ENCODE measurements at regions not wholly inside any gene's neighbourhood (a gene's known extent, or its start where the extent isn't known, plus 50 kb on each side); places are given as distances from the start of the nearest gene placed in this dataset.

GRCh38 chr9:78788101-78788500, 491.2 kb downstream of the PSAT1 start:
- FAIRE-seq (no peak), ATAC-seq (no peak), DNase-seq (ENCODE audit: low read depth in 1 of 2, low spot score in 1 of 2) (no peak)
- TF ChIP-seq ZFP36 (IDR thresholded peaks at IDR 0.05; ENCODE audit: borderline replicate concordance, partially characterized antibody) (no peak), KDM1A (IDR thresholded peaks at IDR 0.05; ENCODE audit: low read depth) (no peak), EHF (CRISPR knock-in tag; IDR thresholded peaks at IDR 0.05) (no peak), NR3C1 (IDR thresholded peaks at IDR 0.05) (no peak), HMGXB4 (CRISPR knock-in tag; IDR thresholded peaks at IDR 0.05; ENCODE audit: borderline replicate concordance) (no peak), SREBF2 (IDR thresholded peaks at IDR 0.05) (no peak), EHMT2 (IDR thresholded peaks at IDR 0.05; ENCODE audit: low read depth) (no peak)
- Histone ChIP-seq H3K27ac (no peak overlapping the region), H3K4me3 (no peak overlapping the region), H3K9me3 (0 out of 3 replicates have a peak, but pooled peaks cover 5% of the 10 kb centered on the region), H3K4me1 (0 out of 3 replicates have a peak, but pooled peaks cover 9% of the 10 kb centered on the region), H3K4me2 (no peak overlapping the region)
- ChIA-PET POLR2A (no interaction called here), CTCF (interaction anchor here (0.7 kb wide), 1 partner anchor 18 kb away, joined by 6 read pairs; no protein-coding TSS in a partner anchor)

- ATAC-seq (no peak), DNase-seq (ENCODE audit: low read depth in 1 of 2, low spot score in 1 of 2) (no peak), FAIRE-seq (no peak)
- Histone ChIP-seq H3K4me3 (no peak overlapping the region), H3K27ac (no peak overlapping the region), H3K9me3 (0 out of 3 replicates have a peak, but pooled peaks cover 5% of the 10 kb centered on the region), H3K4me1 (0 out of 3 replicates have a peak, but pooled peaks cover 3% of the 10 kb centered on the region), H3K4me2 (no peak overlapping the region)
- 88% methylated on average over 2 of the region's 2 CpGs for WGBS (ENCODE audit: missing lambda C conversion rate)
- CTCF ChIA-PET: interaction anchor here (1.1 kb wide), 1 partner anchor 352 kb away, joined by 3 read pairs; no protein-coding TSS in a partner anchor
- TF ChIP-seq CEBPB (IDR thresholded peaks at IDR 0.05): 0 out of 4 replicates have a peak, but pooled peaks of 1 of the 2 experiments have one; percentile 20
- TF ChIP-seq REST (IDR thresholded peaks at IDR 0.05): no peak
- POLR2A ChIA-PET: no interaction called here
These were observed 494.9 kb downstream of the PSAT1 start for GRCh38 chr9:78791779-78792178.

GRCh38 chr9:78792745-78793144, 495.8 kb downstream of the PSAT1 start:
- FAIRE-seq (no peak), DNase-seq (ENCODE audit: low read depth in 1 of 2, low spot score in 1 of 2) (no peak), ATAC-seq (no peak)
- Histone ChIP-seq H3K27ac (no peak overlapping the region), H3K4me2 (no peak overlapping the region), H3K4me3 (no peak overlapping the region), H3K9me3 (0 out of 3 replicates have a peak, but pooled peaks cover 5% of the 10 kb centered on the region), H3K4me1 (no peaks in the 10 kb centered on the region)
- 51% methylated on average over 3 of the region's 3 CpGs for WGBS (ENCODE audit: missing lambda C conversion rate)
- ChIA-PET CTCF (interaction anchor here (1.0 kb wide), 1 partner anchor 17 kb away, joined by 3 read pairs; no protein-coding TSS in a partner anchor), POLR2A (no interaction called here)
- TF ChIP-seq SREBF2 (IDR thresholded peaks at IDR 0.05) (no peak), ZC3H11A (IDR thresholded peaks at IDR 0.05) (no peak), RCOR1 (IDR thresholded peaks at IDR 0.05; ENCODE audit: low read depth, low read length) (no peak), ZNF302 (CRISPR knock-in tag; IDR thresholded peaks at IDR 0.05) (no peak), ESRRA (IDR thresholded peaks at IDR 0.05; ENCODE audit: borderline replicate concordance, low read length) (no peak), TFCP2L1 (CRISPR knock-in tag; IDR thresholded peaks at IDR 0.05) (no peak), CTCF (IDR thresholded peaks at IDR 0.05) (no peak), EHF (CRISPR knock-in tag; IDR thresholded peaks at IDR 0.05) (no peak), CHD4 (IDR thresholded peaks at IDR 0.05; ENCODE audit: borderline replicate concordance) (no peak), PBX3 (IDR thresholded peaks at IDR 0.05) (no peak), FOXS1 (CRISPR knock-in tag; IDR thresholded peaks at IDR 0.05) (no peak), ELK1 (IDR thresholded peaks at IDR 0.05; ENCODE audit: low read depth, low read length) (no peak), PHF8 (IDR thresholded peaks at IDR 0.05; ENCODE audit: borderline replicate concordance, low read depth) (no peak), RAD21 (conservative IDR thresholded peaks at IDR 0.05 in 1 of 2, IDR thresholded peaks at IDR 0.05 in 1 of 2) (no peak), RARB (CRISPR knock-in tag; IDR thresholded peaks at IDR 0.05) (no peak), NPAS2 (CRISPR knock-in tag; IDR thresholded peaks at IDR 0.05; ENCODE audit: borderline replicate concordance) (no peak)
